NOMO-1 (cell line): ENCODE measurements at regions not wholly inside any gene's neighbourhood (a gene's known extent, or its start where the extent isn't known, plus 50 kb on each side); places are given as distances from the start of the nearest gene placed in this dataset.
"Not testable (repeated sequence)": the region's sequence is repeated elsewhere in the genome, so short reads cannot be mapped to it uniquely, and the experiment has no call there.

Source experiments
- DNase-seq, 2 experiments: peaks; one replicate each; lab custom pipeline; 2025; ENCODE audit not compliant: unreplicated experiment in 2 of 2; lab: John Stamatoyannopoulos, UW

DNA sequence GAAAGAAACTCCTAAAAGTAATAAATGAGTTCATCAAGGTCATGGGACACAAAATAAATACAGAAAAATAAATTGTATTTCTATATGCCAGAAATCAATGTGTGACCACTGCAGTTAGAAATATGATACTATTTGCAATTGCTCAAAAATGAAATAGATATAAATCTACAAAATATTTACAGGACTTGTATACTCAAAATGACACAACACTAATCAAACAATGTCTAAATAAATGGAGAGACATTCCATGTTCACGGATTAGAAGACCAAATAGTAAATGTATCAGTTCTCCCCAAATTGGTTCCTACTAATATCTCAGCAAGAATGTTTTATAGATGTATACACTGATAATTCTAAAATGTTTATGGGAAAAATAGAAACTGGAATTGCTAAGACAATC lies 345.3 kb downstream of the NR2F1-AS1 start:
- DNase-seq: no peak

- DNase-seq: no peak
Measured at GRCh38 chr5:93226202-93226735, 354.8 kb downstream of the NR2F1-AS1 start.

GRCh38 chr5:93225748-93226147 lies 355.3 kb downstream of the NR2F1-AS1 start:
- no peak for DNase-seq

DNA sequence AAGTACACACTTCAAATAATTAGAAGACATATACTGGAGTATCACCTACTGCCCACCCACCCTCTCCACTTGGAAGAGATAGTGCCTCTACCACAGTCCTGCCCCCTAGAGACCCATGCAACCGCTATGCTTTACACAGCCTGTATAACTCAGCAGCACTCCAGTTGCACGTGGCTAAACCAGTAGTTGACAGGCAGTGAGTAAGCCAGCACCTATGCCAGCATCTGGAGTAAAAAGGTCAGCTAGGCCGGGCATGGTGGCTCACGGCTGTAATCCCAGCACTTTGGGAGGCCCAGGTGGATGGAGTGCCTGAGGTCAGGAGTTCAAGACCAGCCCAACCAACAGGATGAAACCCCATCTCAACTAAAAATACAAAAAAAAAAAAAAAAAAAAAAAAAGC lies 356.4 kb downstream of the NR2F1-AS1 start:
- no peak for DNase-seq

DNA sequence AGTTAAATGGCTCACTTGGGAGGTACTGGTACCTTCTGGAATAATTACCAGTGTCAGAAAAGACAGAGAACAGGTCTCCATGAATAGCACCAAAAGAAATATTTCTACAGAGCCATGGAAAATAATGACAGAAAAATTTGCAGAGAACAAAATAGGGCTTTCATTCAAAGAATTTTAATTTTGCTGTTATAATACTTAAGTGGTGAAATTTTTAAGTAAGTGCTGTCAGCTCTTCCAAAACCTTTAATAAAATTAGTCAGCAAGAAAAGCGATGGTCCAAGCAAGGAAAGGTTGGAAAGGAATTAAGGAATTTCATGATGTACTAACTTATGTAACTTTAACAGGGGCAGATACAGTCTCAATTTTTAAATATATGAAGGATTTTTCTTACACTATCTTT lies 359.2 kb downstream of the NR2F1-AS1 start:
- DNase-seq: no peak

- no peak for DNase-seq
Measured at GRCh38 chr5:93220431-93220830, 360.6 kb downstream of the NR2F1-AS1 start.

DNA sequence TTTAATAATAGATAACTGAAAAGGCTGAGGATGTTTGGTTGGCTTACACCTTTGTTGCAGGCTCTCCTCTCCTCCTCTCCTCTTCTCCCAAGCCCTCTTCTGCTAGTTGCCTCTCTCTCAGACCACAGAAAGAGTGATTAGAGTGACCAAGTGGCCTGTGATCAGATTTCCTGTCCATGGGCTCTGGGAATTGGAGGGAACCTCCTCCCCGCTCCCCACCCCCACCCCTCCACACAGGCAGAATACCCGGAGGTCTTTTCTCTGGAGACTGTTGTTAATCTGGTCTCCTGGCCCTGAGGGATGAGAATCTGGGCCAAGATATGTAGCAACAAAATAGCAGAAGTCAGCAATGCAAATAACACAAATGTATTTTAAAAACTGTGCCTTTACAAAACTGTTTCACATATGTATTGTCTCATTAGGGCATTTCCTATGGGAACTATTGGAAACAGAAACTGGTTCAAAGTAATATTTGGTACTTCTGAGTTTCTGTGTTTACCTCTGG lies 361.3 kb downstream of the NR2F1-AS1 start:
- DNase-seq: no peak

DNA sequence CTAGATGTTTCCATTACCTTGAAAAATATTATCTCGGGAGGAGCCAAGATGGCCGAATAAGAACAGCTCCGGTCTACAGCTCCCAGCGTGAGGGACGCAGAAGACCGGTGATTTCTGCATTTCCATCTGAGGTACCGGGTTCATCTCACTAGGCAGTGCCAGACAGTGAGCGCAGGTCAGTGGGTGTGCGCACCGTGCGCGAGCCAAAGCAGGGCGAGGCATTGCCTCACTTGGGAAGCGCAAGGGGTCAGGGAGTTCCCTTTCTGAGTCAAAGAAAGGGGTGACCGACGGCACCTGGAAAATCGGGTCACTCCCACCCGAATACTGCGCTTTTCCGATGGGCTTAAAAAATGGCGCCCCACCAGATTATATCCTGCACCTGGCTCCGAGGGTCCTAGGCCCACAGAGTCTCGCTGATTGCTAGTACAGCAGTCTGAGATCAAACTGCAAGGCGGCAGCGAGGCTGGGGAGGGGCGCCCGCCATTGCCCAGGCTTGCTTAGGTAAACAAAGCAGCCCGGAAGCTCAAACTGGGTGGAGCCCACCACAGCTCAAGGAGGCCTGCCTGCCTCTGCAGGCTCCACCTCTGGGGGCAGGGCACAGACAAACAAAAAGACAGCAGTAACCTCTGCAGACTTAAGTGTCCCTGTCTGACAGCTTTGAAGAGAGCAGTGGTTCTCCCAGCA lies 367.8 kb downstream of the NR2F1-AS1 start:
- not testable (repeated sequence) for DNase-seq

DNA sequence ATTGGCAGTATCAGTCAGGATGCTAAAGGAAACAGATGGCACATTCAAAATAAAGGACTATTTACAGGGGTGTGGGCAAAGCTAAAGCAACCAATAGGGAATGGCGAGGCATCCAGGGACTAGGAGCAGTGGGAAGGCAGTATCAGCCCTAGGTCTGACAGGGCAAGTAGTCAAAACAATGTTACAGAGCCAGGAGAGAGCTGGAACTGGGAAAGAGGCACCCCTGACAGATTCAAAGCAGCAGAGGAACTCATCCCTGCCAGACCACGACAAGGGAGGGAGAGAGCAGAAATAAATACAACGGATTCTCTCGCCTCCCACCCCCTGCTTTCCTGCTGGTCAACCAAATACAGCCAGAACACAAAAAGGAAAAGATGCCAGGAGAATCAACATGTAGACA lies 371.5 kb downstream of the NR2F1-AS1 start:
- DNase-seq: no peak

GRCh38 chr5:93208141-93208751 lies 372.8 kb downstream of the NR2F1-AS1 start:
- DNase-seq: no peak

GRCh38 chr5:93206203-93206602 lies 374.8 kb downstream of the NR2F1-AS1 start:
- DNase-seq: no peak

DNA sequence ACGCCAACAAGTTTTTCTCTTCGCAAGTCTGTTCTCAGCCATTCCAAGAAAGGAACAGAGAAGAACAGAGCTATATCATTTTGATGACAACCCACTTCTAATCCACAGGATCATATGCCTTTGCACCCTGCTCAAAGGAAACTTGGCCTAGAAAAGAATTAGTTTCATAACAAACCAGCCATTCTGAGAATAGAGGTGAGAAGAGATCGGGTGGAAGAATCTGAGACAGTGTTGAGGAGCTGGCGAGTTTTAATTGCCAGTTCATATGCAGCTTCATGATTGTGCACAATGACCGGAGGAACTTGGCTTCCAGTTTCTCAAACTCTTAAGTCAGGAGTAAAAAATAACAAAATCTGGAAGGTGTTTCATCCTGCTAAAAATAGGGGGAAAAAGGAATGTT lies 380.0 kb downstream of the NR2F1-AS1 start:
- DNase-seq: no peak

DNA sequence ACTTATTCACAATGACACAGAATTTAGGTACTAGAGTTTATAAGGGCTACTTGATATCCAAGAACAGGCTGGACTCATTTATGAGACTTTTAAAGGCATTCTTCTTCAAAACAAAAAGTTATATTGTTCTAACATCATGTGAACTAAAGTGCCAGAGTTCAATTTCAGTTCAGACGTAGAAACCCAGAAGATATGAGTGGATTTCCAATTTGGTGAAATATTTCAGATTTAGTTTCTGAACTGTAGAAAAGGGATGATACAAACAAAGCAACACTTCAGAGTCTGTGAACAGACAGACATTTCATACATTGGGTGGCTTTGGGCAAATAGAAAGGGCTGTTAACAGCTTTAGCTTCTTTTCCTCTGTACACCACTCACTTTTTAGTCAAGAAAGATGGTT lies 384.0 kb downstream of the NR2F1-AS1 start:
- no peak for DNase-seq

GRCh38 chr5:93193431-93194347 lies 387.3 kb downstream of the NR2F1-AS1 start:
- no peak for DNase-seq

DNA sequence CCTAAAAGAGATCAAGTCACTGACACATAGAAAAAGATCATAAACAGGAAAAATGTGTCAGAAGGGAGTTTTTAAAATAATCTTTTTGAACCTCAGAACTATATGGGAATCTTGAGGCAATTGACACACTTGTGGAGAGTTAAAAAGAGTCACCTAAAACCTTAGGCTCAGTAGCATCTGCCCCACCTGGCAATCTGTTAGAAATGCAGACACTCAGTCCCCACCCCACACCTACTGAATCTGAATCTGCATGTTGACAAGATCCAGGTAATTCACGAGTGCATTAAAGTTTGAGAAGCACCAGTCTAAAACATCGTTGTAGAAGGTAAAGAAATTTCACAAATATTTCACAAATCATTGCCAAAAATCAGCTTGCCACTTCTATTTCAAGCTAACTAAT lies 388.3 kb downstream of the NR2F1-AS1 start:
- no peak for DNase-seq

- no peak for DNase-seq
Measured at GRCh38 chr5:93192087-93192486, 388.9 kb downstream of the NR2F1-AS1 start.

DNA sequence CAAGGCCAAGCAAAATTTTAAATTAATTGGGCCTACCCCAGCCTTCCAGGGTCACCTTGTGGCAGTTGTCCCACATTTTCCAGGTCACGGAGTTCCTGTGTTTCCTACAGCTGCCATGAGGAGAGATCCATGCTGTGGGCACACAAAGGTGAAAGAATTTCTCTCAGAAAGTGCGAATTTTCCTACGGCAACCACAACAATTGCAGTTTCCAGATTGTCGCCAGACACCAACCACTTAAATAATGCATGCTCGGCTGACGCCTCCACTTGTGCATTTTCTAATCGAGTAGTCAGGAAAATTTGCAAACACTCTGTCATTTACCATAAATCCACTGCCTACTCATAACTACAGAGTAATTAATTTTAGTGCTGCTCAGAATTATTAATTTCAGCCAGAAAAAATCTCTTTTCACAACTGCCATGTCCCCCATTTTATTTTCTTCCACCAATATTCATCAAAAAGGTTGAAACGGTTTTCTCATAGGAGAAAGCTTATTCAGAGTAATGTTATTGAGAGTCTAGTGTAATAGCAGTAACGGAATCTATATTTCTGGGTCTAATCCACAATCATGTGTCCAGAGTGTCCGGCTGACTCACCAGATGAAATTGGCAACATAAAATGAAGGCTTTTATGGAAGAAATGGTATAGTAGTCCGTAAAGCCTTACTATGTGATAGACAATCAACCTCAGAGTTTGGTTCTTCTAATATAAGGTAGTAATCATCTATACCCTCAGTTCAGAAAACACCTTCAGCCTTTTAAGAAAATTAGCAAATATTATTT lies 389.8 kb downstream of the NR2F1-AS1 start:
- DNase-seq: no peak

DNA sequence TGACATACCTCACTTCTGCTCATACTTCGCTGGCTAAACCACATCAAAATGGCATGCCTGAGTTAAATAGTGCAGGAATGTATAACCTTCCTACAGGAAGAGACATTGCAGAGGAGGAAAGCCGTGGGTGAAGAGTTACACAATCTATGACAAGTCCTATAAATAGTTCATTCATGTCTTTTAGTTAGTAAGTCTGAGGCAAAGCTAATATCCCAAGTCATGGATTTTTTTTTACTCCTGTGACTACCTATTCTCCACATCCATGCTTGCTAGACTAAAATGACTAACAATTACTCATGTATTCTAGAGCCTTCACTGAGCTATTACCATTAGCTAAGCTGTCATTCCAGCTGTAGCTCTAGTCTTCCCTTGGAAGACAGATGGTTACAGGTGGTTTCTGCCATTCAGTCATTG lies 391.3 kb downstream of the NR2F1-AS1 start:
- no peak for DNase-seq

DNA sequence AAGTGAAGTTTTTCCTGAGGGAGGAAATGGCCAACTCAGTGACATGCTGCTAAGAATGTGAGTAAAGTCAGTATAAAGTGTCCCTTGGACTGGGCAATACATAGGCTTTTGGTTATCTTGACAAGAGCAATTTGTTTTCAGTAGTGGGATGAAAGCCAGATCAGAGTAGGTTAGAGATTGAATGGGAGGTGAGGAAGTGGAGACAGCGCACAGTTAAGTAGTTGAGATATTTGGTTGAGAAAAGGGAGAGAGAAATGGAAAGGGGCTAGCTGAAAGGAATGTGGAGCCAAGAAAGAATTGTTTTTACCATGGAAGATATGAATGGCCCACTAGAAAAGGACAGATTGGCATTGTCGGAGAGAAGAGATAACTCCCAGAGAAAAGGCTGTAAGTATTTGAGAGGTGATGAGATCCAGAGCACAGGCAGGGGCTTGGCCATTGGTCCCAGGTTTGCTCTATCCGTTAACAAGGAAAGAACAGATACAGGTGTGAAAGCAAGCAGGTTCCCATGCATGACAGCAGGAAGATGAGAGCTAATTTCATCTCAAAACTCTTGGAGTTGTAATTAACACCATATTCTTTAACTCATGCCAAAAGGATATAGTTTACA lies 392.0 kb downstream of the NR2F1-AS1 start:
- no peak for DNase-seq

DNA sequence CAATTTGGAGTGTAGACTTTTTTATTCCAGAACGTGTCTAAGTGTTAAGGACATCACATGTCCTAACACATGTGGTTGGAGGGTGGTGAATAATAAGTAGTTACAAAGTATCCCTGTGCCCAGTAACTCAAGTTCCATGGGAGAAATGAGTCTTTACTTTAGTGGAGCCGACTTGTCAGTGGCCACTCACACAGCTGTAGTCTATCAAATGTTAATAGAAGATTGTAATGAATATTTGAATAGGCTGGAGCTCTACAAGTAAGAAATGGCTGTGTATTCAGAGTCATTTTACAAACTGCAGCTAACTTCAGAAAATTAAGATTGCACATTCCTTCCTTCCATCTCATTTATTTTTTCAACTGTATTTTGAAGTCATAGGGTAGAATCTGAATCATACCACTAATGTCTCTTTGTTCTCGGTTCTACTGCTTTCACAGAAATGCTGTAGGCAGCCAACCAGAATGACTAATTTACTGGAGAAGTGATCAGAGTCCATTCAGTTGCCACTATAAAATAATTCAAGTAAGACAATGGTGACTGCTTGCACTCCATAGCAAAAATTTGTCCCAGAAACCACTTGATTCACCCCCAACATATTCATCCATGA lies 394.8 kb downstream of the NR2F1-AS1 start:
- DNase-seq: no peak
